Colonic mucosa (tissue), 4 donors: ENCODE measurements at regions not wholly inside any gene's neighbourhood (a gene's known extent, or its start where the extent isn't known, plus 50 kb on each side); places are given as distances from the start of the nearest gene placed in this dataset.

Experiments used
- DNase-seq: peaks from one replicate; pipeline ENCODE4 v3.0.0-alpha.2; 2020
- H3K27ac ChIP-seq: fragments of 200-600 bp; one replicate; pipeline ENCODE4 v1.8.0; 2021
- H3K27me3 ChIP-seq: fragments of 200-600 bp; one replicate; pipeline ENCODE4 v1.8.0; 2021
- H3K36me3 ChIP-seq: fragments of 200-600 bp; one replicate; pipeline ENCODE4 v1.8.0; 2021
- H3K4me1 ChIP-seq: fragments of 200-600 bp; one replicate; pipeline ENCODE4 v1.8.0; 2021; ENCODE audit warnings: mild to moderate bottlenecking
- H3K4me3 ChIP-seq: fragments of 200-600 bp; one replicate; pipeline ENCODE4 v1.8.0; 2021
- H3K9ac ChIP-seq, 2 donors: one replicate each; pipeline ENCODE4 v1.7.0; 2013; ENCODE audit warnings: control low read depth in 2 of 2, low read depth in 2 of 2, low read length in 2 of 2
- H3K9me3 ChIP-seq: fragments of 200-600 bp; one replicate; pipeline ENCODE4 v1.8.0; 2021
- intact Hi-C: fragments of 100-400 bp; cut with DNase I; formaldehyde crosslinking; loops from one replicate; pipeline ENCODE4 v1.14.1; 2022
- TF ChIP-seq, protein P1 (sequence below): fragments of 200-600 bp; IDR thresholded peaks from one replicate; pipeline ENCODE4 v1.8.0; 2022; ENCODE audit warnings: antibody characterized with exemption, mild to moderate bottlenecking
- donor health status: healthy.
- donor health status: DM: no; HTN: no; CAD: no.
- donor health status: DM: no; HTN: no; CAD: no.

DNA sequence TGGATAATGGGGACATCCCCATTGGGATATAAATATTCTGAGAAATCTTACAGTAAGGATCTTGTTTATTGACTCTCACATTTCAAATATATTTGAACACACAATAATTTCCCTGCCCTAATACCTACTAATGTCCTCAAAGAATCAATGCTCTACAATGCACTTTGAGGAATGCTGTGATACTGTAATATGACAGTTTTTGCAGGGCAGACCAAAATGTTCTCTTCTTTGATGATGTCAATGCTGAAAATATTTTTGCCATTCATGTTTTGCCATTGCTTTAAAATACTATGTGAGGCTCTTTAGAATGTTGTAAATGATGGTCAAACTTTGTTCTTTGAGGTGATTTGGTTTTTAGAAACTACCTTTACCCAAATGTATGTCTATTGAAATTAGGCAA is 594.1 kb downstream of the INHBA start:
- no peak overlapping the region for H3K27ac ChIP-seq
- no peaks in the 10 kb centered on the region for H3K27me3 ChIP-seq
- TF ChIP-seq, protein P1, sequence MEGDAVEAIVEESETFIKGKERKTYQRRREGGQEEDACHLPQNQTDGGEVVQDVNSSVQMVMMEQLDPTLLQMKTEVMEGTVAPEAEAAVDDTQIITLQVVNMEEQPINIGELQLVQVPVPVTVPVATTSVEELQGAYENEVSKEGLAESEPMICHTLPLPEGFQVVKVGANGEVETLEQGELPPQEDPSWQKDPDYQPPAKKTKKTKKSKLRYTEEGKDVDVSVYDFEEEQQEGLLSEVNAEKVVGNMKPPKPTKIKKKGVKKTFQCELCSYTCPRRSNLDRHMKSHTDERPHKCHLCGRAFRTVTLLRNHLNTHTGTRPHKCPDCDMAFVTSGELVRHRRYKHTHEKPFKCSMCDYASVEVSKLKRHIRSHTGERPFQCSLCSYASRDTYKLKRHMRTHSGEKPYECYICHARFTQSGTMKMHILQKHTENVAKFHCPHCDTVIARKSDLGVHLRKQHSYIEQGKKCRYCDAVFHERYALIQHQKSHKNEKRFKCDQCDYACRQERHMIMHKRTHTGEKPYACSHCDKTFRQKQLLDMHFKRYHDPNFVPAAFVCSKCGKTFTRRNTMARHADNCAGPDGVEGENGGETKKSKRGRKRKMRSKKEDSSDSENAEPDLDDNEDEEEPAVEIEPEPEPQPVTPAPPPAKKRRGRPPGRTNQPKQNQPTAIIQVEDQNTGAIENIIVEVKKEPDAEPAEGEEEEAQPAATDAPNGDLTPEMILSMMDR: no peak
- H3K36me3 ChIP-seq: no peaks in the 10 kb centered on the region
- DNase-seq: no peak
- no peak overlapping the region for H3K4me3 ChIP-seq
- H3K4me1 ChIP-seq: no peaks in the 10 kb centered on the region
- H3K9ac ChIP-seq: no peak overlapping the region
- no peaks in the 10 kb centered on the region for H3K9me3 ChIP-seq
- intact Hi-C loops: loop anchor here (10.0 kb wide), 1 partner anchor 64 kb away; no protein-coding TSS in a partner anchor

DNA sequence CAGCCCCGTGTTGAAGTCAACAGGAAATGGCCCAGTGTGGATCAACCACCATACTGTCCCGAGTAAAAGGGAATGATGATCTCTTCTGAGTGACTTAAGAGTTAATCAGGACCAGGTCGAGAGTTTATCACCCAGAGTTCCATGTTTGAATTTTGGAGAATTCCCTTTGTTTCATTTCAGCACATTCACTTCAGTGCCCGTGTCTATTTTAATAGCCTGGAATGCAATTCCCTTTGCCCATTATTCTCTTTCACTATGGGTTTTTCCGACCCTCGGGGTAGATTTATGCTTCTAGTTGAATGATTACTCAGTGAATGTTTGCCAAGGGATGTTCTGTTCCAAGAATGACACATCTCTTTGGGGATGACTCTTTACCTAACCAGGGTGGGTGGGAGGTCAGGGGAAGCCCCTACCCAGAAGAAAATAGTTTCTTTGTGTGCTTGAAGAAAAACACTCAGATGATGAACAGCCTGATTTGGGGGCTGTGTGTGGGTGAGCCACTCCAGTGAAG is 594.9 kb downstream of the INHBA start:
- H3K36me3 ChIP-seq: no peaks in the 10 kb centered on the region
- H3K4me1 ChIP-seq: no peaks in the 10 kb centered on the region
- no peak overlapping the region for H3K4me3 ChIP-seq
- intact Hi-C loops: loop anchor here (10.0 kb wide), 1 partner anchor 63 kb away; no protein-coding TSS in a partner anchor
- H3K9ac ChIP-seq: no peak overlapping the region
- no peak overlapping the region for H3K27ac ChIP-seq
- H3K9me3 ChIP-seq: no peaks in the 10 kb centered on the region
- DNase-seq: no peak
- TF ChIP-seq, protein P1: no peak
- H3K27me3 ChIP-seq: no peaks in the 10 kb centered on the region

DNA sequence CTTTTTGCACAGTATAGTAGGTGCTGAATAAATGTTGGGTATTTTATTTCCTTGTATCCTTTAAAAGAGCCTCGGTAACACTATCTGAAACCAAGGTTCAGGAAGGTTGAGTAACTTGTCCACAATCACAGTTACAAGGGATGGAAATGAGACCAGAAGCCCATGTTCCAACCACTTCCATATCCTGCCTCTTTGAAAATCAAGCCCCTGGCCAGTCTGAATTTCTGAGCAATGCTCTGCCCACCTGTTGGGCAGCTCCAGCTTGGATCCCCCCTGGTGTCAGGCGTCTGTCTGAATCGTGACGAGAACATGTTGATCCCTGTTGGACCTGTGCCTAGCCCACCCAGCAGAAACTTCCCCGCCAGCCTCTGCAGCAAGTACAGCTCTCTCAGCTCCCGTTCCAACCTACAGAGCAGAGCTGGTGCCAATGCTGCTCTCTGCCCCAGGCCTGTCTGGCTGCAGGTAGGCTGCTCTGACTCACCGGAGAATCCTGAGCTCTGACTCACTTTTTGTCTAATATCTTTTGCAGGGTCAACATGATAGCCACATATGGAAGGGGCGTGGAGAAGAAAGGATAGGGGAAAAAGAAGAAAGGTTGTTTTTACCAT is 595.5 kb downstream of the INHBA start:
- Histone ChIP-seq H3K9me3 (no peaks in the 10 kb centered on the region), H3K4me1 (no peaks in the 10 kb centered on the region), H3K36me3 (no peaks in the 10 kb centered on the region), H3K27ac (no peak overlapping the region), H3K4me3 (no peak overlapping the region), H3K27me3 (no peaks in the 10 kb centered on the region), H3K9ac (no peak overlapping the region)
- TF ChIP-seq, protein P1: no peak
- DNase-seq: no peak
- intact Hi-C loops: loop anchor here (10.0 kb wide), 1 partner anchor 63 kb away; no protein-coding TSS in a partner anchor

DNA sequence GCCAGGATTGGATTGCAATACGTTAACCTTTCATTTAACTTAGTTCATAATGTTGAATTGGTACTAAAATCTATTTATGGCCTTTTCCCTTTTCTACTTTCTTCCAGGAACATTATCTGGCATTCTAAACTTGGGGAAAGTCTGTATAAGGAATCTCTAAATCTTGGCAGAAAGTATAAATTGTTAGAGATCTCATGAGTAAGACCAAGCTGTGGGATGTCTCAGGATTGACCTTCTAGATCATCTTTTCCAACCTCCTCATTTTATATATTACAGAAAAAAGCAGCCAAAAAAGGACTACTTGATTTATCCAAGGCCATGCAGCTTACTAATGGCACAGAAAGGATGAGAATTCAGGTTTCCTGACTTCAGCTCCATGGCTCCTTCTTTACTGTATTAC is 598.3 kb downstream of the INHBA start:
- intact Hi-C loops: loop anchor here (10.0 kb wide), 1 partner anchor 60 kb away; no protein-coding TSS in a partner anchor
- H3K4me1 ChIP-seq: no peaks in the 10 kb centered on the region
- no peak overlapping the region for H3K9ac ChIP-seq
- no peak for DNase-seq
- H3K36me3 ChIP-seq: no peaks in the 10 kb centered on the region
- no peak overlapping the region for H3K4me3 ChIP-seq
- no peaks in the 10 kb centered on the region for H3K27me3 ChIP-seq
- H3K9me3 ChIP-seq: no peaks in the 10 kb centered on the region
- H3K27ac ChIP-seq: no peak overlapping the region
- TF ChIP-seq, protein P1: no peak

DNA sequence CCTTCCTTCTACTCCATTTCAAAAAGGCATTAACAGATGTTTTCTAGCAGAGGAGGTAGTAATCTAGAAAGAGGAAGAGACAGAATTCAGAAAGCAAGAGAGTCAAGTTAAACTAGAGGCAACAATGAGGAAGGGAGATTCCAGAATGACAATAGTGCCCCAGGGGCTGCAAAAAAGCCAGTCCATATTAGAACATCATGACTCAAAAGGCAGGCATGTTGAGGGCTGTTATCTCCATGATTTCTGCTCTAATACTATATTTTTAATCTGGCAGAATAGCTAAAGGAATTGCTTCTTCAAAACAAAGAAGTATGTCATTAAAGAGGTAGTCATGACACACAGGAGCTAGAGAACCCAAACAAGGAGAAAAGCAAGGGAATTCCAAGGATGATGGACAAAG is 599.6 kb downstream of the INHBA start:
- intact Hi-C loops: loop anchor here (10.0 kb wide), 1 partner anchor 59 kb away; no protein-coding TSS in a partner anchor
- DNase-seq: no peak
- TF ChIP-seq, protein P1: no peak
- no peaks in the 10 kb centered on the region for H3K36me3 ChIP-seq
- no peak overlapping the region for H3K9ac ChIP-seq
- H3K9me3 ChIP-seq: no peaks in the 10 kb centered on the region
- no peak overlapping the region for H3K4me3 ChIP-seq
- H3K27ac ChIP-seq: no peak overlapping the region
- no peaks in the 10 kb centered on the region for H3K27me3 ChIP-seq
- no peaks in the 10 kb centered on the region for H3K4me1 ChIP-seq
